CD8-positive, alpha-beta memory T cell (primary cell): ENCODE measurements at regions not wholly inside any gene's neighbourhood (a gene's known extent, or its start where the extent isn't known, plus 50 kb on each side); places are given as distances from the start of the nearest gene placed in this dataset.

Experiments used
- CTCF ChIA-PET: fragments of 350-600 bp; sonication (Branson Sonifier 250); formaldehyde crosslinking; loops from one replicate; lab custom pipeline; 2021; ENCODE audit warnings: antibody characterized with exemption; lab: Charles Lee
- POLR2A ChIA-PET: fragments of 350-600 bp; sonication (Branson Sonifier 250); formaldehyde crosslinking; loops from one replicate; lab custom pipeline; 2021; ENCODE audit warnings: antibody characterized with exemption; lab: Charles Lee
- DNase-seq, 5 donors: peaks; one replicate each; pipeline versions ENCODE4 v3.0.0 to v3.0.0-alpha.2; 2020 to 2022; ENCODE audit warnings: mixed read lengths in 1 of 5
- H3K27ac ChIP-seq: one replicate; pipeline ENCODE4 v1.7.0; 2013; ENCODE audit warnings: low read depth, mild to moderate bottlenecking, low read length, moderate library complexity
- H3K27me3 ChIP-seq: 2 replicates; pipeline ENCODE4 v1.7.0; 2013; ENCODE audit warnings: low read length, mild to moderate bottlenecking; ENCODE audit not compliant: insufficient read depth, poor library complexity, severe bottlenecking
- H3K36me3 ChIP-seq: 2 replicates; pipeline ENCODE4 v1.7.0; 2013; ENCODE audit warnings: mild to moderate bottlenecking, low read length, moderate library complexity; ENCODE audit not compliant: insufficient read depth
- H3K4me1 ChIP-seq: 2 replicates; pipeline ENCODE4 v1.7.0; 2013; ENCODE audit warnings: mild to moderate bottlenecking, low read length, moderate library complexity; ENCODE audit not compliant: insufficient read depth
- H3K4me3 ChIP-seq: 2 replicates; pipeline ENCODE4 v1.7.0; 2013; ENCODE audit warnings: mild to moderate bottlenecking, low read length
- H3K9me3 ChIP-seq: 2 replicates; pipeline ENCODE4 v1.7.0; 2013; ENCODE audit warnings: mild to moderate bottlenecking, low read length
- H3K27ac Mint-ChIP-seq, 8 donors: one replicate each; pipeline ENCODE4 v1.8.0; 2020 to 2021; ENCODE audit warnings: mixed read lengths in 8 of 8, mild to moderate bottlenecking in 6 of 8, inconsistent platforms in 3 of 8, moderate library complexity in 3 of 8
- H3K27me3 Mint-ChIP-seq, 2 donors: one replicate each; pipeline ENCODE4 v1.8.0; 2020 to 2021; ENCODE audit warnings: mixed read lengths in 2 of 2, mild to moderate bottlenecking in 1 of 2, moderate library complexity in 1 of 2
- H3K36me3 Mint-ChIP-seq, 3 donors: one replicate each; pipeline ENCODE4 v1.8.0; 2020 to 2021; ENCODE audit warnings: mixed read lengths in 3 of 3, inconsistent platforms in 1 of 3, mild to moderate bottlenecking in 1 of 3
- H3K4me1 Mint-ChIP-seq, 3 donors: one replicate each; pipeline ENCODE4 v1.8.0; 2020 to 2021; ENCODE audit warnings: mixed read lengths in 3 of 3, inconsistent platforms in 1 of 3, mild to moderate bottlenecking in 1 of 3
- H3K4me3 Mint-ChIP-seq, 7 donors: one replicate each; pipeline ENCODE4 v1.8.0; 2020 to 2021; ENCODE audit warnings: mixed read lengths in 7 of 7, mild to moderate bottlenecking in 6 of 7, moderate library complexity in 4 of 7, inconsistent platforms in 2 of 7
- H3K9me3 Mint-ChIP-seq, 5 donors: one replicate each; pipeline ENCODE4 v1.8.0; 2020 to 2022; ENCODE audit warnings: mixed read lengths in 5 of 5, mild to moderate bottlenecking in 3 of 5, moderate library complexity in 2 of 5, inconsistent platforms in 1 of 5

- Mint-ChIP-seq H3K27me3 (peaks cover 1 to 4% of the 10 kb centered on the region in 2 donors), H3K4me1 (no peaks in the 10 kb centered on the region), H3K9me3 (no peaks in the 10 kb centered on the region), H3K27ac (no peak overlapping the region), H3K36me3 (no peaks in the 10 kb centered on the region), H3K4me3 (no peak overlapping the region)
- Histone ChIP-seq H3K36me3 (no peaks in the 10 kb centered on the region), H3K9me3 (no peaks in the 10 kb centered on the region), H3K27ac (no peak overlapping the region), H3K4me3 (no peak overlapping the region), H3K4me1 (no peaks in the 10 kb centered on the region), H3K27me3 (no peaks in the 10 kb centered on the region)
- POLR2A ChIA-PET = no interaction called here
- no peak for DNase-seq
- CTCF ChIA-PET = no interaction called here
Observed at GRCh38 chr1:208684192-208684591, 440.0 kb upstream of the PLXNA2 start.

- H3K27me3 ChIP-seq = no peaks in the 10 kb centered on the region
- H3K27me3 Mint-ChIP-seq = peaks cover 1 to 18% of the 10 kb centered on the region in 2 donors
- H3K4me1 Mint-ChIP-seq = no peaks in the 10 kb centered on the region
- ChIA-PET CTCF (no interaction called here), POLR2A (no interaction called here)
- no peak overlapping the region for H3K4me3 ChIP-seq
- no peaks in the 10 kb centered on the region for H3K36me3 ChIP-seq
- H3K4me3 Mint-ChIP-seq = no peak overlapping the region
- no peak overlapping the region for H3K27ac Mint-ChIP-seq
- H3K9me3 Mint-ChIP-seq = no peaks in the 10 kb centered on the region
- DNase-seq = no peak
- H3K4me1 ChIP-seq = no peaks in the 10 kb centered on the region
- no peaks in the 10 kb centered on the region for H3K9me3 ChIP-seq
- H3K27ac ChIP-seq = no peak overlapping the region
- no peaks in the 10 kb centered on the region for H3K36me3 Mint-ChIP-seq
Observed at GRCh38 chr1:208686592-208686991, 442.4 kb upstream of the PLXNA2 start.

DNA sequence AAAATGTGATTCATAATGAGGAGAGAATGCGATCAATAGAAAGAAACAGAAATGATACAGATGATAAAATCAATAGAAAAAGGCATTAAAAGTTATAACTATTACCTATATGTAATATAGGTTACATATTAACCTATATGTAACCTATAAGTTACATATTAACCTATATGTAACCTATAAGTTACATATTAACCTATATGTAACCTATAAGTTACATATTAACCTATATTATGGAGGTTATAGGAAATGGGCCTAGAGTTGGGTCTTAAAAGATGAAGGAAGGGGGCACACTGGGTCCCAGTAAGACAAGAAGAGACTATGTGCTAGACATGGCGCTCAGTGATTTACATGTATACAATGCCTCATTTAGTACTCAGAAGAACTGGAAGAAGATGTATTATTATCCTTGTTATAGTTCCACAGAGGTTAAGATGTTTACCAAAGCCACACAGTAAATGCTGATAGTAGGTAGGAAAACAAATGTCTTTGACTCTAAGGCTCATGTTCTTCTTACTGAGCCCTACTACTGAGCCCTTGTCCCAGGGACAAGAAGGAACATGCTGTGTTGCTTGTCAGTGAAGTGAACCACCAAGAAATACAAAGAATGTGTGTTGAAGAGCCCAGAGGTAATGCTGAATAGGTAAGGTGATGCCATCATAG lies 444.6 kb upstream of the PLXNA2 start:
- no peaks in the 10 kb centered on the region for H3K27me3 ChIP-seq
- ChIA-PET POLR2A (no interaction called here), CTCF (no interaction called here)
- H3K4me3 ChIP-seq = no peak overlapping the region
- DNase-seq = no peak
- no peaks in the 10 kb centered on the region for H3K4me1 Mint-ChIP-seq
- H3K9me3 Mint-ChIP-seq = peaks cover 0 to under 1% (median 0%) of the 10 kb centered on the region in 5 donors
- no peak overlapping the region for H3K27ac ChIP-seq
- H3K36me3 ChIP-seq = no peaks in the 10 kb centered on the region
- no peaks in the 10 kb centered on the region for H3K9me3 ChIP-seq
- no peak overlapping the region for H3K4me3 Mint-ChIP-seq
- H3K27ac Mint-ChIP-seq = no peak overlapping the region
- no peaks in the 10 kb centered on the region for H3K36me3 Mint-ChIP-seq
- H3K4me1 ChIP-seq = no peaks in the 10 kb centered on the region
- peaks cover 1 to 14% of the 10 kb centered on the region in 2 donors for H3K27me3 Mint-ChIP-seq

DNA sequence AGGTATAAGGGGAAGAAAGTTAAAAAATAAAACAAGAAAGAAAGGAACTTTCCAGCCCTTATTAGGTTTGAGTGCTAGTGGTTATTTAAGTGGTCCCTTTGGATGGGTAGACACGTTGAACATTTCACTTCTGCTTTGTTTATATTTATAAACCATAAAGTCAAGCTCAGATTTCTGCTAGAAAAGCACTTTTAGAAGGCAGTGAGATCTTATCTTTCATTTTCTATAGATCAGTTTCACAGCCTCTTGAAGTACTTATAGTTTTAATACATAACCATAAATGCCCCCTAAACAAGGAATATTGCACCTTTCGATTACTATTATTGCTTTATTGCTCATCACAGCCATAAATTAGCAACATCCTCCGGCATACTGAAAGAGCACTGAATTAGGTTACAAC lies 446.8 kb upstream of the PLXNA2 start:
- H3K27ac ChIP-seq = no peak overlapping the region
- Mint-ChIP-seq H3K4me1 (no peaks in the 10 kb centered on the region), H3K4me3 (no peak overlapping the region), H3K27me3 (peaks cover 0 to 17% of the 10 kb centered on the region in 2 donors), H3K36me3 (no peaks in the 10 kb centered on the region), H3K9me3 (peaks cover 0 to 2% (median 0%) of the 10 kb centered on the region in 5 donors), H3K27ac (no peak overlapping the region)
- H3K9me3 ChIP-seq = no peaks in the 10 kb centered on the region
- no peak overlapping the region for H3K4me3 ChIP-seq
- H3K4me1 ChIP-seq = no peaks in the 10 kb centered on the region
- no peak for DNase-seq
- ChIA-PET CTCF (no interaction called here), POLR2A (no interaction called here)
- no peaks in the 10 kb centered on the region for H3K36me3 ChIP-seq
- no peaks in the 10 kb centered on the region for H3K27me3 ChIP-seq

DNA sequence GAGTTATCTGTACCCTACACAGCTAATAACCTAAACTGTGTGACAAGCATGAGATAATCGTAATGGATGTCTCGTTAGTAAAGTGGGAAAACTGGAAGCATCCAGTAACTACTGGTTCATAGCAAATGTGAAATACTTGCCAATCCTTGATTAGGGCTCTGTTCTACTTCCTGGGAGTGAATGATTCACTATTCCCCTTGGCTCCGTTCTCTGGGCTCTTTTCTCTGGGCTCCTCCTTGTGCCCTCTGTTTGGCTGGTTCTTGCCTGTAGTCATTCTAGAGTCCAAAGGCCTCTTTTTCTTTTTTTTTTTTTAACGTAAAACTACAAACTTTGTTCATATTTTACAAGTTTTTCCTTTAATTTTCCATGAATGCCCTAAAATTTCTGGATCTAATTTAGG lies 465.8 kb upstream of the PLXNA2 start:
- no peaks in the 10 kb centered on the region for H3K27me3 Mint-ChIP-seq
- H3K4me3 Mint-ChIP-seq = no peak overlapping the region
- POLR2A ChIA-PET = no interaction called here
- CTCF ChIA-PET = no interaction called here
- no peaks in the 10 kb centered on the region for H3K36me3 Mint-ChIP-seq
- peaks cover 0 to 3% (median 0%) of the 10 kb centered on the region in 5 donors for H3K9me3 Mint-ChIP-seq
- Histone ChIP-seq H3K4me1 (no peaks in the 10 kb centered on the region), H3K36me3 (no peaks in the 10 kb centered on the region), H3K4me3 (no peak overlapping the region), H3K27me3 (no peaks in the 10 kb centered on the region), H3K27ac (no peak overlapping the region), H3K9me3 (no peaks in the 10 kb centered on the region)
- no peak overlapping the region for H3K27ac Mint-ChIP-seq
- DNase-seq = no peak
- H3K4me1 Mint-ChIP-seq = no peaks in the 10 kb centered on the region

- H3K9me3 Mint-ChIP-seq = peaks cover 0 to 3% (median 2%) of the 10 kb centered on the region in 5 donors
- Histone ChIP-seq H3K36me3 (no peaks in the 10 kb centered on the region), H3K27me3 (no peaks in the 10 kb centered on the region), H3K4me3 (no peak overlapping the region), H3K9me3 (no peaks in the 10 kb centered on the region), H3K27ac (no peak overlapping the region), H3K4me1 (no peaks in the 10 kb centered on the region)
- H3K27ac Mint-ChIP-seq = no peak overlapping the region
- no peaks in the 10 kb centered on the region for H3K36me3 Mint-ChIP-seq
- no peaks in the 10 kb centered on the region for H3K4me1 Mint-ChIP-seq
- POLR2A ChIA-PET = no interaction called here
- peaks cover 0 to 8% of the 10 kb centered on the region in 2 donors for H3K27me3 Mint-ChIP-seq
- no peak overlapping the region for H3K4me3 Mint-ChIP-seq
- CTCF ChIA-PET = no interaction called here
- no peak for DNase-seq
Observed at GRCh38 chr1:208714323-208714722, 470.1 kb upstream of the PLXNA2 start.

GRCh38 chr1:208717525-208717924 lies 473.3 kb upstream of the PLXNA2 start:
- Mint-ChIP-seq H3K9me3 (peaks cover 8 to 20% (median 16%) of the 10 kb centered on the region in 5 donors), H3K4me3 (no peak overlapping the region), H3K36me3 (no peaks in the 10 kb centered on the region), H3K27me3 (peaks cover 0 to 8% of the 10 kb centered on the region in 2 donors), H3K4me1 (no peaks in the 10 kb centered on the region), H3K27ac (no peak overlapping the region)
- no peak for DNase-seq
- CTCF ChIA-PET = no interaction called here
- Histone ChIP-seq H3K27me3 (no peaks in the 10 kb centered on the region), H3K4me3 (no peak overlapping the region), H3K9me3 (no peaks in the 10 kb centered on the region), H3K27ac (no peak overlapping the region), H3K36me3 (no peaks in the 10 kb centered on the region), H3K4me1 (no peaks in the 10 kb centered on the region)
- POLR2A ChIA-PET = no interaction called here

- no peak overlapping the region for H3K27ac Mint-ChIP-seq
Observed at GRCh38 chr1:208722592-208722991, 478.4 kb upstream of the PLXNA2 start.

More at GRCh38 chr1:208722592-208722991, 478.4 kb upstream of the PLXNA2 start:
- Mint-ChIP-seq H3K27me3 (peaks cover 0 to 8% of the 10 kb centered on the region in 2 donors), H3K36me3 (no peaks in the 10 kb centered on the region), H3K4me1 (no peaks in the 10 kb centered on the region), H3K4me3 (no peak overlapping the region), H3K9me3 (peaks cover 15 to 31% (median 23%) of the 10 kb centered on the region in 5 donors)
- no peak for DNase-seq
- H3K9me3 ChIP-seq = no peaks in the 10 kb centered on the region
- no peak overlapping the region for H3K4me3 ChIP-seq
- ChIA-PET POLR2A (no interaction called here), CTCF (no interaction called here)
- H3K27me3 ChIP-seq = no peaks in the 10 kb centered on the region
- H3K27ac ChIP-seq = no peak overlapping the region
- H3K36me3 ChIP-seq = no peaks in the 10 kb centered on the region
- H3K4me1 ChIP-seq = no peaks in the 10 kb centered on the region
